ENCODE measurements at regions not wholly inside any gene's neighbourhood (a gene's known extent, or its start where the extent isn't known, plus 50 kb on each side); places are given as distances from the start of the nearest gene placed in this dataset.

DNA sequence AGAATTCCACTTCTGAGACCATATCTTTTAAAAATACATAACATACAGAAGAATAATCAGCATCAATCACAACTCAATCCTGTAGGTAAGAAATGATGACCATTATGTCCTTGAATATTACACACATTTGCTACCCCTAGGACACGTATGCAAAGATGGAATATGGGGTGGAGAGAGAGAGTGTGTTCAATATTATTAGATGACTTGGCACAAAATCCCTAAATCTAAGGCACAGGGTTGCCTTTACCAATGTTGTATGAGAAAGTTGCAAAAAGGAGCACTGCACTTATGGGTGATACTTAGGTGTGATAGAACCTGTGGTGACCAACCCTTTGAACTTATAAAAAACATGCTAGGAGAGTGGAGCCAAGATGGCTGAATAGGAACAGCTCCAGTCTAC lies 326.2 kb upstream of the FSHR start (continued):
- TF ChIP-seq SP1 (IDR thresholded peaks at IDR 0.05; ENCODE audit: low read depth): no peak

DNA sequence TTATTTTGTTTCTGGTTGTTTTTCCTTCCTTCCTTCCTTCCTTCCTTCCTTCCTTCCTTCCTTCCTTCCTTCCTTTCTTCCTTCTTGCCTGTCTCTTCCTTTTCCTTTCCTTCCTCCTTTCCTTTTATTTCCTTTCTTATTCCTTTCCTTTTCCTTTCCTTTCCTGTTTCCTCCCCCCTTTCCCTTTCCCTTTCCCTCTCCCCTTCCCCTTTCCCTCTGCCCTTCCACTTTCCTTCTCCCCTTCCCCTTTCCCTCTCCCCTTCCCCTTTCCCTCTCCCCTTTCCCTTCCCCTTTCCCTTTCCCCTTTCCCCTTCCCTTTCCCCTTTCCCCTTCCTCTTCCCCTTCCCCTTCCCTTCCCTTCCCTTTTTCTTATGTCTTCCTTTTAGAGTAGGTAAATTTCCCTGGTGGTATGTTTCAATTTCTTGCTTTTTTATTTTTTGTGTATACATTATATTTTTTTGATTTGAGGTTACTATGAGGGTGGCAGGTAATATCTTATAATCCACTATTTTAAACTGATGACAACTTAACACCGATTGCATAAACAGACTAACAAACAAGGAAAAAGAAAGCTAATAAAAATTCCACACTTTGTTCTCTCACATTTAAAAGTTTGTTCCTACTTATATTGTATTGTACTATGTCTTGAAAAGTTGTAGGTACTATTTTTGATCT lies 311.0 kb upstream of the FSHR start:
- Histone ChIP-seq H3K27me3 (ENCODE audit: insufficient read depth, low read length) (no peaks in the 10 kb centered on the region), H4K20me1 (ENCODE audit: insufficient read depth) (no peaks in the 10 kb centered on the region), H3K36me3 (ENCODE audit: control insufficient read depth in 1 of 2, insufficient read depth in 2 of 2, low read length in 2 of 2) (no peaks in the 10 kb centered on the region), H3K27ac (ENCODE audit: low read depth, low read length) (no peak overlapping the region), H3K9me3 (ENCODE audit: control insufficient read depth in 1 of 2, insufficient read depth in 1 of 2, low read depth in 1 of 2, low read length in 2 of 2) (peaks cover 3 to 14% of the 10 kb centered on the region in 2 experiments; a peak in 2 of 4 replicates), H3K9me2 (ENCODE audit: insufficient read depth) (no peaks in the 10 kb centered on the region), H3K4me2 (ENCODE audit: low read length) (no peak overlapping the region), H3K4me1 (ENCODE audit: control insufficient read depth in 1 of 2, insufficient read depth in 2 of 2, low read length in 2 of 2) (no peaks in the 10 kb centered on the region), H3K4me3 (replicated peaks in 1 of 2; ENCODE audit: low read depth in 1 of 2, low read length in 2 of 2) (no peak overlapping the region), H3K9ac (ENCODE audit: low read length) (no peak overlapping the region), H3K79me2 (ENCODE audit: insufficient read depth, low read length) (no peaks in the 10 kb centered on the region), H2AFZ (ENCODE audit: low read depth, low read length, poor library complexity, severe bottlenecking) (no peak overlapping the region)
- intact Hi-C loops (cut with micrococcal nuclease): no loop called here
- ChIA-PET CTCF (no interaction called here), POLR2A (no interaction called here), RAD21 (ENCODE audit: low non-redundant PET in 1 of 2, low total read pairs in 2 of 2, uncharacterized antibody in 2 of 2, unreplicated experiment in 2 of 2) (no interaction called here)
- TF ChIP-seq JUND (IDR thresholded peaks at IDR 0.05): no peak
- no peak for TF ChIP-seq ZFX (IDR thresholded peaks at IDR 0.05)
- no peak for TF ChIP-seq CBX3 (IDR thresholded peaks at IDR 0.05; ENCODE audit: low read depth)
- no peak for TF ChIP-seq ELF1 (IDR thresholded peaks at IDR 0.05; ENCODE audit: borderline replicate concordance, low read depth)
- TF ChIP-seq POLR2AphosphoS5 (IDR thresholded peaks at IDR 0.05; ENCODE audit: low read depth, low read length): no peak
- no peak for TF ChIP-seq YY1 (IDR thresholded peaks at IDR 0.05; ENCODE audit: extremely low read depth, insufficient replicate concordance, low read depth, low read length)
- TF ChIP-seq, protein P1, sequence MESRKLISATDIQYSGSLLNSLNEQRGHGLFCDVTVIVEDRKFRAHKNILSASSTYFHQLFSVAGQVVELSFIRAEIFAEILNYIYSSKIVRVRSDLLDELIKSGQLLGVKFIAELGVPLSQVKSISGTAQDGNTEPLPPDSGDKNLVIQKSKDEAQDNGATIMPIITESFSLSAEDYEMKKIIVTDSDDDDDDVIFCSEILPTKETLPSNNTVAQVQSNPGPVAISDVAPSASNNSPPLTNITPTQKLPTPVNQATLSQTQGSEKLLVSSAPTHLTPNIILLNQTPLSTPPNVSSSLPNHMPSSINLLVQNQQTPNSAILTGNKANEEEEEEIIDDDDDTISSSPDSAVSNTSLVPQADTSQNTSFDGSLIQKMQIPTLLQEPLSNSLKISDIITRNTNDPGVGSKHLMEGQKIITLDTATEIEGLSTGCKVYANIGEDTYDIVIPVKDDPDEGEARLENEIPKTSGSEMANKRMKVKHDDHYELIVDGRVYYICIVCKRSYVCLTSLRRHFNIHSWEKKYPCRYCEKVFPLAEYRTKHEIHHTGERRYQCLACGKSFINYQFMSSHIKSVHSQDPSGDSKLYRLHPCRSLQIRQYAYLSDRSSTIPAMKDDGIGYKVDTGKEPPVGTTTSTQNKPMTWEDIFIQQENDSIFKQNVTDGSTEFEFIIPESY (IDR thresholded peaks at IDR 0.05; ENCODE audit: extremely low read depth, insufficient replicate concordance, low read length): no peak
- TF ChIP-seq SIN3A (IDR thresholded peaks at IDR 0.05; ENCODE audit: low read depth): no peak
- TF ChIP-seq, protein P2, sequence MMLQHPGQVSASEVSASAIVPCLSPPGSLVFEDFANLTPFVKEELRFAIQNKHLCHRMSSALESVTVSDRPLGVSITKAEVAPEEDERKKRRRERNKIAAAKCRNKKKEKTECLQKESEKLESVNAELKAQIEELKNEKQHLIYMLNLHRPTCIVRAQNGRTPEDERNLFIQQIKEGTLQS (IDR thresholded peaks at IDR 0.05): no peak
- no peak for TF ChIP-seq EZH2 (IDR thresholded peaks at IDR 0.05)
- BruUV-seq (replicated peaks): no TSS peak
- DNase-seq (ENCODE audit: low read depth, low spot score) (no peak), ATAC-seq (no peak)
